Astrocyte (in vitro differentiated cells and primary cell): ENCODE measurements at regions not wholly inside any gene's neighbourhood (a gene's known extent, or its start where the extent isn't known, plus 50 kb on each side); places are given as distances from the start of the nearest gene placed in this dataset.

Source experiments
- DNase-seq: peaks from one replicate; pipeline ENCODE4 v3.0.0-alpha.2; 2010; ENCODE audit warnings: low read depth
- FAIRE-seq: peaks from 2 replicates; lab custom pipeline; 2011; peaks lifted over from hg19 to GRCh38; lab: Jason Lieb, UNC
- H2AFZ ChIP-seq: 2 replicates; pipeline ENCODE4 v1.6.0; 2012; ENCODE audit warnings: low read depth, low read length, inconsistent platforms
- H3K27ac ChIP-seq: 2 replicates; pipeline ENCODE4 v1.5.1; 2011; ENCODE audit warnings: low read depth, low read length, inconsistent platforms
- H3K27me3 ChIP-seq: 2 replicates; pipeline ENCODE4 v1.6.0; 2011; ENCODE audit warnings: low read length, inconsistent platforms; ENCODE audit not compliant: insufficient read depth
- H3K36me3 ChIP-seq: 2 replicates; pipeline ENCODE4 v1.5.1; 2011; ENCODE audit warnings: low read length, inconsistent platforms; ENCODE audit not compliant: insufficient read depth
- H3K4me1 ChIP-seq: 2 replicates; pipeline ENCODE4 v1.5.1; 2011; ENCODE audit warnings: low read length, inconsistent platforms; ENCODE audit not compliant: insufficient read depth
- H3K4me2 ChIP-seq: 2 replicates; pipeline ENCODE4 v1.6.0; 2012; ENCODE audit warnings: low read length, inconsistent platforms
- H3K4me3 ChIP-seq: 2 replicates; pipeline ENCODE4 v1.5.1; 2011; ENCODE audit warnings: low read depth, mild to moderate bottlenecking, low read length, inconsistent platforms; ENCODE audit not compliant: insufficient read depth
- H3K79me2 ChIP-seq: 2 replicates; pipeline ENCODE4 v1.6.0; 2012; ENCODE audit warnings: mild to moderate bottlenecking, low read length, inconsistent platforms; ENCODE audit not compliant: insufficient read depth
- H3K9ac ChIP-seq: 2 replicates; pipeline ENCODE4 v1.6.0; 2012; ENCODE audit warnings: mild to moderate bottlenecking, low read length, inconsistent platforms
- H3K9me3 ChIP-seq: 2 replicates; pipeline ENCODE4 v1.5.1; 2012; ENCODE audit warnings: low read depth, mild to moderate bottlenecking, low read length, inconsistent platforms; ENCODE audit not compliant: insufficient read depth
- H4K20me1 ChIP-seq: 2 replicates; pipeline ENCODE4 v1.6.0; 2012; ENCODE audit warnings: low read length, inconsistent platforms; ENCODE audit not compliant: insufficient read depth
- H3K27ac Mint-ChIP-seq: one replicate; pipeline ENCODE4 v1.8.0; 2021; ENCODE audit warnings: mild to moderate bottlenecking, mixed read lengths; ENCODE audit not compliant: unreplicated experiment
- H3K27me3 Mint-ChIP-seq: one replicate; pipeline ENCODE4 v1.8.0; 2021; ENCODE audit warnings: low read depth, mixed read lengths; ENCODE audit not compliant: unreplicated experiment
- H3K36me3 Mint-ChIP-seq: one replicate; pipeline ENCODE4 v1.8.0; 2021; ENCODE audit warnings: low read depth, mixed read lengths; ENCODE audit not compliant: unreplicated experiment
- H3K4me1 Mint-ChIP-seq: one replicate; pipeline ENCODE4 v1.8.0; 2021; ENCODE audit warnings: low read depth, mixed read lengths; ENCODE audit not compliant: unreplicated experiment
- H3K4me3 Mint-ChIP-seq: one replicate; pipeline ENCODE4 v1.8.0; 2021; ENCODE audit warnings: mild to moderate bottlenecking, moderate library complexity, mixed read lengths; ENCODE audit not compliant: unreplicated experiment
- H3K9me3 Mint-ChIP-seq: one replicate; pipeline ENCODE4 v1.8.0; 2021; ENCODE audit warnings: mild to moderate bottlenecking, mixed read lengths; ENCODE audit not compliant: unreplicated experiment
- CTCF ChIP-seq: IDR thresholded peaks from 2 replicates; pipeline ENCODE4 v1.5.1; 2011; ENCODE audit warnings: low read depth, mild to moderate bottlenecking, inconsistent platforms, low read length, moderate library complexity; ENCODE audit not compliant: insufficient read depth
- EZH2 ChIP-seq: IDR thresholded peaks from 2 replicates; pipeline ENCODE4 v1.6.1; 2012; ENCODE audit warnings: mild to moderate bottlenecking, low read length, inconsistent platforms; ENCODE audit not compliant: insufficient read depth

GRCh38 chr2:143856978-143857377 is 662.9 kb downstream of the ZEB2 start:
- no peak for FAIRE-seq
- H3K27me3 Mint-ChIP-seq = no peaks in the 10 kb centered on the region
- DNase-seq = no peak
- H3K4me1 ChIP-seq = no peaks in the 10 kb centered on the region
- no peak for TF ChIP-seq CTCF
- TF ChIP-seq EZH2 = no peak
- no peak overlapping the region for H3K4me3 ChIP-seq
- no peaks in the 10 kb centered on the region for H4K20me1 ChIP-seq
- H3K27ac ChIP-seq = no peak overlapping the region
- H3K4me1 Mint-ChIP-seq = no peaks in the 10 kb centered on the region
- H3K9me3 Mint-ChIP-seq = no peaks in the 10 kb centered on the region
- no peak overlapping the region for H3K4me3 Mint-ChIP-seq
- H3K4me2 ChIP-seq = no peak overlapping the region
- no peak overlapping the region for H3K27ac Mint-ChIP-seq
- H3K36me3 Mint-ChIP-seq = peaks cover 3% of the 10 kb centered on the region
- H3K27me3 ChIP-seq = no peaks in the 10 kb centered on the region
- no peak overlapping the region for H2AFZ ChIP-seq
- H3K9ac ChIP-seq = no peak overlapping the region
- no peaks in the 10 kb centered on the region for H3K36me3 ChIP-seq
- H3K79me2 ChIP-seq = no peaks in the 10 kb centered on the region
- H3K9me3 ChIP-seq = no peaks in the 10 kb centered on the region

- H3K4me3 ChIP-seq = no peak overlapping the region
- H3K4me3 Mint-ChIP-seq = no peak overlapping the region
- H3K27me3 ChIP-seq = no peaks in the 10 kb centered on the region
- no peaks in the 10 kb centered on the region for H3K4me1 ChIP-seq
- peaks cover 2% of the 10 kb centered on the region for H3K36me3 Mint-ChIP-seq
- TF ChIP-seq EZH2 (no peak), CTCF (no peak)
- H3K27me3 Mint-ChIP-seq = no peaks in the 10 kb centered on the region
- no peaks in the 10 kb centered on the region for H3K36me3 ChIP-seq
- no peak overlapping the region for H3K9ac ChIP-seq
- H3K9me3 ChIP-seq = no peaks in the 10 kb centered on the region
- H3K27ac ChIP-seq = no peak overlapping the region
- no peak for FAIRE-seq
- no peak overlapping the region for H3K4me2 ChIP-seq
- H3K9me3 Mint-ChIP-seq = no peaks in the 10 kb centered on the region
- H3K27ac Mint-ChIP-seq = no peak overlapping the region
- H3K4me1 Mint-ChIP-seq = no peaks in the 10 kb centered on the region
- DNase-seq = no peak
- no peaks in the 10 kb centered on the region for H3K79me2 ChIP-seq
- H2AFZ ChIP-seq = no peak overlapping the region
- H4K20me1 ChIP-seq = no peaks in the 10 kb centered on the region
These were observed 667.2 kb downstream of the ZEB2 start for GRCh38 chr2:143852759-143853158.

- Histone ChIP-seq H2AFZ (no peak overlapping the region), H3K36me3 (no peaks in the 10 kb centered on the region), H3K4me2 (no peak overlapping the region), H3K4me3 (no peak overlapping the region), H3K27ac (no peak overlapping the region), H3K27me3 (no peaks in the 10 kb centered on the region), H3K9ac (no peak overlapping the region), H3K9me3 (no peaks in the 10 kb centered on the region), H4K20me1 (no peaks in the 10 kb centered on the region), H3K4me1 (no peaks in the 10 kb centered on the region), H3K79me2 (no peaks in the 10 kb centered on the region)
- H3K36me3 Mint-ChIP-seq = peaks cover 2% of the 10 kb centered on the region
- no peaks in the 10 kb centered on the region for H3K4me1 Mint-ChIP-seq
- H3K9me3 Mint-ChIP-seq = no peaks in the 10 kb centered on the region
- H3K27ac Mint-ChIP-seq = no peak overlapping the region
- H3K4me3 Mint-ChIP-seq = no peak overlapping the region
- TF ChIP-seq CTCF = no peak
- no peak for TF ChIP-seq EZH2
- H3K27me3 Mint-ChIP-seq = peaks cover 3% of the 10 kb centered on the region
- FAIRE-seq = no peak
- DNase-seq = no peak
These were observed 669.8 kb downstream of the ZEB2 start for GRCh38 chr2:143850084-143850483.
